Endothelial cell of umbilical vein (primary cell): ENCODE measurements at regions not wholly inside any gene's neighbourhood (a gene's known extent, or its start where the extent isn't known, plus 50 kb on each side); places are given as distances from the start of the nearest gene placed in this dataset.

Source experiments
- BruUV-seq: library from RNA; stranded (reverse); fragments of 400-500 nt; replicated peaks from 2 replicates; lab custom pipeline; 2021; lab: Mats Ljungman, UMichigan
- CTCF ChIA-PET: fragments of 300-600, 350-600 bp; sonication (Branson Sonifier 250); formaldehyde crosslinking; loops from one replicate; lab custom pipeline; 2021; ENCODE audit warnings: antibody characterized with exemption, inconsistent platforms; lab: Charles Lee
- POLR2A ChIA-PET: fragments of 300-600, 350-600 bp; sonication (Branson Sonifier 250); formaldehyde crosslinking; loops from one replicate; lab custom pipeline; 2021; ENCODE audit warnings: antibody characterized with exemption, inconsistent platforms; lab: Charles Lee
- DNase-seq: peaks from one replicate; pipeline ENCODE4 v3.0.0-alpha.2; 2011; ENCODE audit warnings: low read depth, low spot score
- FAIRE-seq: peaks from 2 replicates; lab custom pipeline; 2011; peaks lifted over from hg19 to GRCh38; lab: Jason Lieb, UNC
- H2AFZ ChIP-seq: 2 replicates; pipeline ENCODE4 v1.6.0; 2012; ENCODE audit warnings: low read depth, low read length, control low read depth, inconsistent platforms
- H3K27ac ChIP-seq: 2 replicates; pipeline ENCODE4 v1.5.1; 2011; ENCODE audit warnings: low read depth, mild to moderate bottlenecking, control low read depth, low read length, moderate library complexity; ENCODE audit not compliant: insufficient read depth
- H3K27me3 ChIP-seq, 2 experiments: 2 replicates each; pipeline versions ENCODE4 v1.6.0 to v1.6.1; 2011; ENCODE audit warnings: low read length in 2 of 2, mixed read lengths in 1 of 2; ENCODE audit not compliant: control insufficient read depth in 2 of 2, insufficient read depth in 2 of 2
- H3K36me3 ChIP-seq, 2 experiments: 2 replicates in 1 of 2; 3 replicates in 1 of 2; pipeline ENCODE4 v1.5.1; 2011; ENCODE audit warnings: low read length in 2 of 2, mild to moderate bottlenecking in 1 of 2, moderate library complexity in 1 of 2; ENCODE audit not compliant: control insufficient read depth in 2 of 2, insufficient read depth in 2 of 2; ENCODE audit errors: extremely low read depth in 1 of 2
- H3K4me1 ChIP-seq: 3 replicates; pipeline ENCODE4 v1.5.1; 2011; ENCODE audit warnings: mild to moderate bottlenecking, low read length; ENCODE audit not compliant: control insufficient read depth, insufficient read depth; ENCODE audit errors: extremely low read depth
- H3K4me2 ChIP-seq: 2 replicates; pipeline ENCODE4 v1.6.1; 2011; ENCODE audit warnings: low read length, control low read depth, mixed read lengths; ENCODE audit not compliant: insufficient read depth
- H3K4me3 ChIP-seq, 3 experiments: fragments of 200-600 bp in 1 of 3; sonication (generic), shearing (Covaris generic) in 1 of 3; replicated peaks in 1 of 3; 2 replicates each; pipeline ENCODE4 v1.5.1; 2011 to 2016; ENCODE audit warnings: control low read depth in 3 of 3, low read length in 3 of 3, mild to moderate bottlenecking in 2 of 3, inconsistent platforms in 1 of 3, low read depth in 1 of 3, moderate library complexity in 1 of 3; ENCODE audit not compliant: insufficient read depth in 1 of 3
- H3K79me2 ChIP-seq: 2 replicates; pipeline ENCODE4 v1.6.0; 2012; ENCODE audit warnings: low read length, inconsistent platforms; ENCODE audit not compliant: control insufficient read depth, insufficient read depth
- H3K9ac ChIP-seq: replicated peaks from 2 replicates; pipeline ENCODE3; 2011; ENCODE audit warnings: low read length, control low read depth; ENCODE audit not compliant: insufficient read depth; ENCODE audit errors: extremely low read depth
- H3K9me1 ChIP-seq: replicated peaks from 3 replicates; pipeline ENCODE4 v1.6.0; 2011; ENCODE audit warnings: mild to moderate bottlenecking, low read length; ENCODE audit not compliant: control insufficient read depth, insufficient read depth; ENCODE audit errors: extremely low read depth
- H3K9me3 ChIP-seq: replicated peaks from 2 replicates; pipeline ENCODE4 v1.5.1; 2012; ENCODE audit warnings: low read length, inconsistent platforms; ENCODE audit not compliant: control insufficient read depth, insufficient read depth
- H4K20me1 ChIP-seq: replicated peaks from 2 replicates; pipeline ENCODE3; 2011; ENCODE audit warnings: mild to moderate bottlenecking, low read length; ENCODE audit not compliant: control insufficient read depth, insufficient read depth; ENCODE audit errors: extremely low read depth
- EZH2 ChIP-seq: IDR thresholded peaks from 2 replicates; pipeline ENCODE4 v1.6.1; 2012; ENCODE audit warnings: borderline replicate concordance, low read depth, mild to moderate bottlenecking, moderate library complexity, low read length, inconsistent platforms; ENCODE audit not compliant: severe bottlenecking
- FOS ChIP-seq: IDR thresholded peaks from 2 replicates; pipeline ENCODE4 v1.6.1; 2011; ENCODE audit warnings: mild to moderate bottlenecking, low read length, moderate library complexity, borderline replicate concordance; ENCODE audit not compliant: insufficient read depth
- GATA2 ChIP-seq: IDR thresholded peaks from 2 replicates; pipeline ENCODE4 v1.7.0; 2011; ENCODE audit warnings: low read depth, mild to moderate bottlenecking, moderate library complexity, mixed read lengths, low read length; ENCODE audit not compliant: insufficient read length, insufficient read depth
- JUN ChIP-seq: IDR thresholded peaks from 2 replicates; pipeline ENCODE4 v1.6.1; 2011; ENCODE audit warnings: borderline replicate concordance, low read depth; ENCODE audit not compliant: insufficient read length, insufficient read depth
- MYC ChIP-seq: IDR thresholded peaks from one replicate; pipeline ENCODE4 v1.6.1; 2011; ENCODE audit warnings: mild to moderate bottlenecking, low read depth, low read length
- POLR2A ChIP-seq: IDR thresholded peaks from 2 replicates; pipeline ENCODE4 v1.6.1; 2012; ENCODE audit warnings: low read depth, mild to moderate bottlenecking, control low read depth, low read length
- POLR2AphosphoS5 ChIP-seq: IDR thresholded peaks from 2 replicates; pipeline ENCODE4 v1.6.1; 2012; ENCODE audit warnings: low read depth, mild to moderate bottlenecking, control low read depth, low read length, moderate library complexity; ENCODE audit not compliant: insufficient read depth
- dilution Hi-C: fragments of 300-500 bp; cut with MboI; formaldehyde crosslinking; loops from one replicate; pipeline ENCODE4 v1.15.0; 2019; ENCODE audit warnings: low sequenced_read_pairs; ENCODE audit not compliant: extremely low pct_ligation_motif_present
- intact Hi-C: fragments of 100-400 bp; cut with micrococcal nuclease; formaldehyde crosslinking; loops from one replicate; pipeline ENCODE4 v1.10.0; 2022
- TF ChIP-seq, protein P1 (sequence below), 2 donors: IDR thresholded peaks; 1 replicate in 1 of 2; 2 replicates in 1 of 2; pipeline ENCODE4 v1.5.1; 2011; ENCODE audit warnings: low read length in 2 of 2, mild to moderate bottlenecking in 2 of 2, moderate library complexity in 2 of 2, control low read depth in 1 of 2, inconsistent platforms in 1 of 2, low read depth in 1 of 2; ENCODE audit not compliant: insufficient read depth in 1 of 2; ENCODE audit errors: extremely low read depth in 1 of 2
- TF ChIP-seq, protein P2 (sequence below): IDR thresholded peaks from 2 replicates; pipeline ENCODE4 v1.6.1; 2011; ENCODE audit not compliant: insufficient read depth, insufficient read length

DNA sequence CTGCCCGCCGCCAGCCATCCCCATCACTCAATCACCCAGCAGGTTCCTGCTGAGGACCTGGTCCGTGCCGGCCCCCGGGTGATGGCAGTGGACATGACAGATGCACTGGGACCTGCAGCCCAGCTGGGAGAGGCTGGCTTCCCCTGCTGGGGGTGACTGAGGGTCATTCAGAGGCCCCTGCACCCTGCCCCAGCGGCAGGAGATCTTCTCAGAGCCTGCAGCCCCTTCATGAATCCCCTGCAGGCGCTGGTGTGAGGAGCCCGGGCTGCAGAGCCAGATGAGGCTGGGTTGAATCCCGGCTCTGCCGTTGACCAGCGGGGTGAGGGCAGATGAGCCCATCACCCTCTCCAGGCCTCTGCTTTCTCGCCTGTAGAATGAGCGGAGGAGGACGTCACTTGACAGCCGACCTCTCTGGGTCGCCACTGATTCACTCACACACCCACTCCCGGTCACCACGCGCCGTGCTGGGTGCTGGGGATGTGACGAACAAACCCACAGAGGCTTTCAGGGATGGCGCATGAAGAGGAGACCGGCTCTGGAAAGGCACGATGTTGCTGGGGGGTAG is 95.2 kb upstream of the CIBAR2 start:
- H2AFZ ChIP-seq: no peak overlapping the region
- H4K20me1 ChIP-seq: no peaks in the 10 kb centered on the region
- no peaks in the 10 kb centered on the region for H3K9me1 ChIP-seq
- intact Hi-C loops (no loop called here), dilution Hi-C loops (no loop called here)
- H3K79me2 ChIP-seq: no peaks in the 10 kb centered on the region
- DNase-seq: no peak
- H3K9ac ChIP-seq: no peak overlapping the region
- no peaks in the 10 kb centered on the region for H3K9me3 ChIP-seq
- H3K27me3 ChIP-seq: no peaks in the 10 kb centered on the region
- no peak for FAIRE-seq
- ChIA-PET CTCF (no interaction called here), POLR2A (no interaction called here)
- no peaks in the 10 kb centered on the region for H3K4me1 ChIP-seq
- TF ChIP-seq MYC: no peak
- TF ChIP-seq GATA2: no peak
- TF ChIP-seq FOS: no peak
- TF ChIP-seq POLR2AphosphoS5: no peak
- TF ChIP-seq POLR2A: no peak
- TF ChIP-seq, protein P1, sequence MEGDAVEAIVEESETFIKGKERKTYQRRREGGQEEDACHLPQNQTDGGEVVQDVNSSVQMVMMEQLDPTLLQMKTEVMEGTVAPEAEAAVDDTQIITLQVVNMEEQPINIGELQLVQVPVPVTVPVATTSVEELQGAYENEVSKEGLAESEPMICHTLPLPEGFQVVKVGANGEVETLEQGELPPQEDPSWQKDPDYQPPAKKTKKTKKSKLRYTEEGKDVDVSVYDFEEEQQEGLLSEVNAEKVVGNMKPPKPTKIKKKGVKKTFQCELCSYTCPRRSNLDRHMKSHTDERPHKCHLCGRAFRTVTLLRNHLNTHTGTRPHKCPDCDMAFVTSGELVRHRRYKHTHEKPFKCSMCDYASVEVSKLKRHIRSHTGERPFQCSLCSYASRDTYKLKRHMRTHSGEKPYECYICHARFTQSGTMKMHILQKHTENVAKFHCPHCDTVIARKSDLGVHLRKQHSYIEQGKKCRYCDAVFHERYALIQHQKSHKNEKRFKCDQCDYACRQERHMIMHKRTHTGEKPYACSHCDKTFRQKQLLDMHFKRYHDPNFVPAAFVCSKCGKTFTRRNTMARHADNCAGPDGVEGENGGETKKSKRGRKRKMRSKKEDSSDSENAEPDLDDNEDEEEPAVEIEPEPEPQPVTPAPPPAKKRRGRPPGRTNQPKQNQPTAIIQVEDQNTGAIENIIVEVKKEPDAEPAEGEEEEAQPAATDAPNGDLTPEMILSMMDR (IDR thresholded peaks at IDR 0.05; ENCODE audit: extremely low read depth in 1 of 2, insufficient read depth in 1 of 2, low read depth in 1 of 2, low read length in 2 of 2): no peak
- no peak for TF ChIP-seq EZH2
- TF ChIP-seq, protein P2, sequence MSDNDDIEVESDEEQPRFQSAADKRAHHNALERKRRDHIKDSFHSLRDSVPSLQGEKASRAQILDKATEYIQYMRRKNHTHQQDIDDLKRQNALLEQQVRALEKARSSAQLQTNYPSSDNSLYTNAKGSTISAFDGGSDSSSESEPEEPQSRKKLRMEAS: no peak
- no peak for TF ChIP-seq JUN
- no peak overlapping the region for H3K4me3 ChIP-seq
- H3K4me2 ChIP-seq: no peak overlapping the region
- no peaks in the 10 kb centered on the region for H3K36me3 ChIP-seq
- no peak overlapping the region for H3K27ac ChIP-seq
- BruUV-seq: no TSS peak
